ENCODE measurements at regions not wholly inside any gene's neighbourhood (a gene's known extent, or its start where the extent isn't known, plus 50 kb on each side); places are given as distances from the start of the nearest gene placed in this dataset.
"Not testable (repeated sequence)": the region's sequence is repeated elsewhere in the genome, so short reads cannot be mapped to it uniquely, and the experiment has no call there.

DNA sequence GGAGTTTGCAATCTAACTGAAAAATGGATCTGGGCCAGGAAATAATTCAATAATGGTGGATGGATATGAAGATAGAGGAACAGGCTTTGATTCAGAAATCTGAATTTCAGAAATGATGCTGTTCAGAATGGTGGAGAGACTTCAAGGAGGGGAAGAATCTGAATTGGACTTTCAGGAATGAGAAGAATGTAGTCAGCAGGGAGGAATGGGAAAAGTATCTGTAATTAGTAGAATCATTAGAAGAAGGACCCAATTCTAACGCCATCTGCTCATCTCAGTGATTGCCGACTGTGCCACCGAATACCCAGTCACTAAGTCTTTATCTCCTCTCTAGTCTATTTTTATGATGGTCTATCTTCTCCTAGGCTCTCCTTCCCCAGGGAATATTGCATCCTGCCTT is 363.2 kb downstream of the GALC start:
- Histone ChIP-seq H3K27me3 (ENCODE audit: low read depth, low read length) (no peaks in the 10 kb centered on the region), H3K27ac (ENCODE audit: low read length) (no peak overlapping the region), H3K4me1 (ENCODE audit: control insufficient read depth in 1 of 2, insufficient read depth in 2 of 2, low read length in 2 of 2) (peaks cover 5 to 32% of the 10 kb centered on the region in 2 donors), H3K4me3 (ENCODE audit: low read depth in 1 of 2, low read length in 2 of 2) (no peak overlapping the region), H3K36me3 (ENCODE audit: control insufficient read depth in 1 of 2, insufficient read depth in 2 of 2, low read length in 2 of 2) (no peaks in the 10 kb centered on the region), H3K9me3 (ENCODE audit: control insufficient read depth in 1 of 2, low read length in 2 of 2) (no peaks in the 10 kb centered on the region)

DNA sequence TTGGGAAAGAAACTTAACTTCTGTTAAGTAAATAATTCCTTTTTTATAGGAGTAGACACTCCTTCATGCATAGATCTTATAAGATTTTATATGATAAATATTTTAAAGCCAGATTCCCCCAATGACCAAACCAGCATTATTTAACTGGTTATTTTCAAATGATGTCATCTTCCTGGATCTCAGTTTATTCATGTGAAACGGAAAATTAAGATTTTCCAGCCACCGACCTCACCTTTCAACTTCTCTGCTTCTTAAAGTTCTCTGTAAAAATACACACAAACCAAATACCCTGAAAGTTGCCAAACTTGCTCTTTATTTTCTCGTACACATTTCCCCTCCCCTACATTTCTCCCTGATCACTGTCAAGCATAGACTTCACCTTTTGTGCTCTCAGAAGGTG is 364.2 kb downstream of the GALC start:
- Histone ChIP-seq H3K36me3 (ENCODE audit: control insufficient read depth in 1 of 2, insufficient read depth in 2 of 2, low read length in 2 of 2) (no peaks in the 10 kb centered on the region), H3K9me3 (ENCODE audit: control insufficient read depth in 1 of 2, low read length in 2 of 2) (no peaks in the 10 kb centered on the region), H3K4me1 (ENCODE audit: control insufficient read depth in 1 of 2, insufficient read depth in 2 of 2, low read length in 2 of 2) (peaks cover 5 to 32% of the 10 kb centered on the region in 2 donors), H3K27me3 (ENCODE audit: low read depth, low read length) (no peaks in the 10 kb centered on the region), H3K4me3 (ENCODE audit: low read depth in 1 of 2, low read length in 2 of 2) (no peak overlapping the region), H3K27ac (ENCODE audit: low read length) (no peak overlapping the region)

DNA sequence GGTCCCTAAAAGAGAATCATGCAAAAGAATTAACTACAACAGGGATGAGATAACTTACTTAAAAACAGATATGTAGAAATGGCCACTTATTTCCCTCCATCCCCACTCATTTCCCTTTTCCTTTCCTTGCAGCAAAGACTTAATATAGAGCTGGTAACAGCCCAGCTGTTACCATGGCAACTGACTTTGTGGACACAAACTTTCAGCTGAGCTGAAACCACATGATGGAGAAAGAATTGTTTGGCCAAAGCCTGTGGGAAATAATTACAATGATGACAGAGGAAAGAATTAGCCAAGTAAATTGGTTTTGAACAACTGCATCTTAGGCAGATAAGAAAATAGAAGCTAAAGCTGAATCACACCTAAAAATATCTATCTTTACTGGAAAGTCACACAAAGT is 364.9 kb downstream of the GALC start:
- Histone ChIP-seq H3K4me3 (ENCODE audit: low read depth in 1 of 2, low read length in 2 of 2) (no peak overlapping the region), H3K27ac (ENCODE audit: low read length) (no peak overlapping the region), H3K4me1 (ENCODE audit: control insufficient read depth in 1 of 2, insufficient read depth in 2 of 2, low read length in 2 of 2) (peaks cover 5 to 32% of the 10 kb centered on the region in 2 donors), H3K27me3 (ENCODE audit: low read depth, low read length) (no peaks in the 10 kb centered on the region), H3K9me3 (ENCODE audit: control insufficient read depth in 1 of 2, low read length in 2 of 2) (no peaks in the 10 kb centered on the region), H3K36me3 (ENCODE audit: control insufficient read depth in 1 of 2, insufficient read depth in 2 of 2, low read length in 2 of 2) (no peaks in the 10 kb centered on the region)

DNA sequence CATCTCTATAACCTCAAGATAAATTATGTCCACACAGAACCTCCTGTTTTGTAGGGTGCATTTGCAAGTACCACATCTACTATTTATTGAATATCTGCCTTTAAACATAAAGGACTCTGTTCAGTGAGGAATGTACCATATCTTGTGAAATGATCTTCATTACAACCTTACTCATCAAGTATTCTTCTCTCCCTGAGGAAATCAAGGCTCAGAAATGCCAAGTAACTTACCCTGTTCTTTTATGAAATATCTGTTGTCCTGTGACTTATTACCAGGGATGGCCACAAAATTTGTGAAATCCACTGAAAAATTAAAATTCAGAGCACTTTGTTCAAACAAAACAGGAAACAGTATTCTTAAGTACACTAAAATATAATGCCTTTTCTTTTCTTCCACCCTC is 366.7 kb downstream of the GALC start:
- no peaks in the 10 kb centered on the region for H3K36me3 ChIP-seq (ENCODE audit: control insufficient read depth in 1 of 2, insufficient read depth in 2 of 2, low read length in 2 of 2)
- H3K27ac ChIP-seq (ENCODE audit: low read length) = no peak overlapping the region
- no peak overlapping the region for H3K4me3 ChIP-seq (ENCODE audit: low read depth in 1 of 2, low read length in 2 of 2)
- H3K27me3 ChIP-seq (ENCODE audit: low read depth, low read length) = no peaks in the 10 kb centered on the region
- H3K4me1 ChIP-seq (ENCODE audit: control insufficient read depth in 1 of 2, insufficient read depth in 2 of 2, low read length in 2 of 2) = peaks cover 5 to 30% of the 10 kb centered on the region in 2 donors
- H3K9me3 ChIP-seq (ENCODE audit: control insufficient read depth in 1 of 2, low read length in 2 of 2) = peaks cover 0 to 6% of the 10 kb centered on the region in 2 donors

DNA sequence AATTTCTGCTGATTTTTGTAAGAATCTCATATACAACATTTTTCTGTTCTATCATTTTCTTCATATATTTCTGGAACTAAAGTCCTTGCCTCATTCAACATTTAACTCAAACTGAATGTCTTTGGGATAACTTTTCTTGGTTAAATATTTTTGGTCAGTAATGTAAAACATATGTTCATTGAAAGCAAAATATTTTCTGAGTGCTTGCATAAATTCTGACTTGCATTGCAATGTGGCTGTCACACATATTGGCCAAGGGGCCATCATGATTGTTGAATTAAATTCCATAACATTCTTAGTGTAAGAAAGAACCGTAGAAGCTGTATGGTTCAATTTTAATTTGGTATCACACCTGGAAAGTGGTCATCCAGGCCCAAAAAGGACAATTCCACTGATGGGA is 369.4 kb downstream of the GALC start:
- H3K9me3 ChIP-seq (ENCODE audit: control insufficient read depth in 1 of 2, low read length in 2 of 2) = peaks cover 0 to 9% of the 10 kb centered on the region in 2 donors
- H3K27ac ChIP-seq (ENCODE audit: low read length) = no peak overlapping the region
- H3K36me3 ChIP-seq (ENCODE audit: control insufficient read depth in 1 of 2, insufficient read depth in 2 of 2, low read length in 2 of 2) = no peaks in the 10 kb centered on the region

DNA sequence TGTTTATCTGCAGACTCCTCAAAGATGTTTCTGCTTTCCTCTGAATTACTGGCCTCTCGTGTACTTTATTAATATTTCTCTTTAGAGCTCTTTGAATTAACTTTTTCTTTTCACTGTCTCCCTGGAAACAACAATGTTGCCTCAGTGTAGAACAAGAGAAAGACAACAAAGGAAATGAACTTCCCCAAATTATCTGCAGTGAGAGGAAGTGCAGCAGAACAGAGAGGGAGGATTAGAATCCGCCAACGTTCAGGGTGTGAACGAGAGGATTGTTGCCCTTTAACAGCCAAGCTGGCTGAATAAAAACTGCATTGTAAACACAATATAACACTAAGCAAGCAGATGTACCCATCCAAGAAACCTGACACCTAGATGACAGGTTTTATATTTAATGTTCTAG is 375.9 kb downstream of the GALC start:
- no peak overlapping the region for H3K27ac ChIP-seq (ENCODE audit: low read length)
- H3K36me3 ChIP-seq (ENCODE audit: control insufficient read depth in 1 of 2, insufficient read depth in 2 of 2, low read length in 2 of 2) = no peaks in the 10 kb centered on the region
- H3K4me3 ChIP-seq (ENCODE audit: low read depth in 1 of 2, low read length in 2 of 2) = no peak overlapping the region
- no peaks in the 10 kb centered on the region for H3K27me3 ChIP-seq (ENCODE audit: low read depth, low read length)
- H3K9me3 ChIP-seq (ENCODE audit: control insufficient read depth in 1 of 2, low read length in 2 of 2) = peaks cover 0 to 9% of the 10 kb centered on the region in 2 donors
- H3K4me1 ChIP-seq (ENCODE audit: control insufficient read depth in 1 of 2, insufficient read depth in 2 of 2, low read length in 2 of 2) = no peaks in the 10 kb centered on the region

More for the DNA sequence above, 369.4 kb downstream of the GALC start:
- Histone ChIP-seq H3K4me3 (ENCODE audit: low read depth in 1 of 2, low read length in 2 of 2) (no peak overlapping the region), H3K27me3 (ENCODE audit: low read depth, low read length) (no peaks in the 10 kb centered on the region), H3K4me1 (ENCODE audit: control insufficient read depth in 1 of 2, insufficient read depth in 2 of 2, low read length in 2 of 2) (peaks cover 0 to 13% of the 10 kb centered on the region in 2 donors)

DNA sequence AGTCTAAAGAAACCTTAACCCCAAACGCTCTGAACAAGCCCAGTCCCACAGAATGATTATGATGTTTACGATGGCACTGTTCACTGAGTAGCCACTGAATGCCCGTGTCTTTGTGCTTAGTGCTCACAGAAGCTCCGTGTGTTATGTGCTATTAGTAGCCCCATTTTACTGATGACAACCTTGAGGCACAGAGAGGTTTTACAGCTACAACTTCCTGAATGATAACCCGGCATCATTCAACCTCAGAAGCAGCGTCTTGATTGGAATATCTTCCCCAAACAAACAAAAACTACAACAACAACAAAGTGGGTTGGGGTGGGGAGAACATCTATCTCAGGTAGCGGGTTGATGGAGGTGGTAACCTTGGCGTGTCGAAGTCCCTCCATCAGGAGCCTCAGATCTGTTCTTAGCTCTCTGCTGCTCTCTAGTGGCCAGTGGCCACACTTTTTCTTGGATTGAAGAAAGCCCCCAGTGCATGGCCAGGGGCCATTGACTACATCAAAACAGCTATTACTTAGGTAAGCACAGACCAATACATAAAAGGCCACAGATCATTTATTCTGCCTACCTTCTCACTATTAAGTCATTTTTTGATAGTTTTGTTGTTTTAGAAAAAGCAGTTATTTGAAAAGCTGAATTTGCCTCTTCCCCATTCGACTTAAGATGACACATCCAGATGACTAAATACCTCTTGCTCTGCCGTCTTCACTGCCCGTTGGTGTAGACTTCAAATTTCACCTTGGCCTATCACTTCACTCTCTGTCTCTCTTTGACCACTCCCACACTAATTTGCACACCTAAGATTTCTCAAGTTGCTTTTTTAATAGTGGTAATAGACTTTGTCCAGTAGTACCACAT is 376.9 kb downstream of the GALC start:
- Histone ChIP-seq H3K4me3 (ENCODE audit: low read depth in 1 of 2, low read length in 2 of 2) (no peak overlapping the region), H3K27me3 (ENCODE audit: low read depth, low read length) (no peaks in the 10 kb centered on the region), H3K4me1 (ENCODE audit: control insufficient read depth in 1 of 2, insufficient read depth in 2 of 2, low read length in 2 of 2) (no peaks in the 10 kb centered on the region)

DNA sequence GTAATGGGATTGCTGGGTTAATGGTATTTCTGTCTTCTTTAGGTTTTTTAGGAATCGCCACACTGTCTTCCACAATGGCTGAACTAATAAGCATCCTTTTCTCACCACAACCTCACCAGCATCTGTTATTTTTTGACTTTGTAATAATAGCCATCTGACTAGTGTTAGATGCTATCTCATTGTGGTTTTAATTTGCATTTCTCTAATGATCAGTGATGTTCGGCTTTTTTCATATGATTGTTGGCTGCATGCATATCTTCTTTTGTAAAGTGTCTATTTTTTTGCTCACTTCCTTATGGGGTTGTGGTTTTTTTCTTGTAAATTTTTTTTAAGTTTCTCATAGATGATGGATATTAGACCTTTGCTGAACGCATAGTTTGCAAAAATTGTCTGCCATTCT is 377.9 kb downstream of the GALC start:
- H3K36me3 ChIP-seq (ENCODE audit: control insufficient read depth in 1 of 2, insufficient read depth in 2 of 2, low read length in 2 of 2) = no peaks in the 10 kb centered on the region
- no peak overlapping the region for H3K27ac ChIP-seq (ENCODE audit: low read length)
- no peaks in the 10 kb centered on the region for H3K27me3 ChIP-seq (ENCODE audit: low read depth, low read length)
- H3K4me1 ChIP-seq (ENCODE audit: control insufficient read depth in 1 of 2, insufficient read depth in 2 of 2, low read length in 2 of 2) = no peaks in the 10 kb centered on the region
- H3K9me3 ChIP-seq (ENCODE audit: control insufficient read depth in 1 of 2, low read length in 2 of 2) = no peaks in the 10 kb centered on the region
- H3K4me3 ChIP-seq (ENCODE audit: low read depth in 1 of 2, low read length in 2 of 2) = no peak overlapping the region

More for the DNA sequence above, 376.9 kb downstream of the GALC start:
- Histone ChIP-seq H3K27ac (ENCODE audit: low read length) (no peak overlapping the region), H3K9me3 (ENCODE audit: control insufficient read depth in 1 of 2, low read length in 2 of 2) (peaks cover 0 to 1% of the 10 kb centered on the region in 2 donors), H3K36me3 (ENCODE audit: control insufficient read depth in 1 of 2, insufficient read depth in 2 of 2, low read length in 2 of 2) (no peaks in the 10 kb centered on the region)

DNA sequence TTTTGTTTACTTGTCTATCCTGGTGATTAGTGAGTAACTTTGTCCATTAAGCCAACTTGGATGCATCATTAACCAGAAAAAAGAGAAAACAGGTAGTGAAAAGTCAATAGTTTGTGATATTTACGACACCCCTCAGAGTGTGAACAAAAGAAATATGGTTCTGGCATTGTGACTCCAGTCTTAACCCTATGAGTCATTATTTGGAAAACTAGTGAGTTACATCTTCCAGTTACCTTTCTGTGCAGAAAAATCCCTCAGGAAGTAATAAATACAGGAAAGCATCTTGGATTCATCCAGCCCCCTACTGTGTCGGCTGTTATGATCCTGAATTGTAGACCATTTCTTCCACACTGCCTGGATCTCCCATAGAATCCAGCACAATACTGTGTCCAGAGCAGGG is 379.1 kb downstream of the GALC start:
- no peaks in the 10 kb centered on the region for H3K9me3 ChIP-seq (ENCODE audit: control insufficient read depth in 1 of 2, low read length in 2 of 2)
- no peak overlapping the region for H3K4me3 ChIP-seq (ENCODE audit: low read depth in 1 of 2, low read length in 2 of 2)
- no peaks in the 10 kb centered on the region for H3K4me1 ChIP-seq (ENCODE audit: control insufficient read depth in 1 of 2, insufficient read depth in 2 of 2, low read length in 2 of 2)
- no peaks in the 10 kb centered on the region for H3K36me3 ChIP-seq (ENCODE audit: control insufficient read depth in 1 of 2, insufficient read depth in 2 of 2, low read length in 2 of 2)
- no peak overlapping the region for H3K27ac ChIP-seq (ENCODE audit: low read length)
- H3K27me3 ChIP-seq (ENCODE audit: low read depth, low read length) = no peaks in the 10 kb centered on the region

DNA sequence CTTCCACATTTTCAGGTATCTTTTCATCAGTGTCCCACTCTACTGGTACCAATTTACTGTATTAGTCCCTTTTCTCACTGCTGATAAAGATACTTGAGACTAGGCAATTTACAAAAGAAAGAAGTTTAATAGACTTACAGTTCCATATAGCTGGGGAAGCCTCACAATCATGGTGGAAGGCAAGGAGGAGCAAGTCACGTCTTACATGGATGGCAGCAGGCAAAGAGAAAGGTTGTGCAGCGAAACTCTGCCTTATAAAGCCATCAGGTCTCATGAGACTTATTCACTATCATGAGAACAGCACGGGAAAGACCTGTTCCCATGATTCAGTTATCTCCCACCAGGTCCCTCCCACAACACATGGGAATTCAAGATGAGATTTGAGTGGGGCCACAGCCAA is 385.9 kb downstream of the GALC start:
- not testable (repeated sequence) for H3K36me3 ChIP-seq (ENCODE audit: control insufficient read depth in 1 of 2, insufficient read depth in 2 of 2, low read length in 2 of 2); H3K27me3 ChIP-seq (ENCODE audit: low read depth, low read length); H3K27ac ChIP-seq (ENCODE audit: low read length); H3K4me3 ChIP-seq (ENCODE audit: low read depth in 1 of 2, low read length in 2 of 2); H3K4me1 ChIP-seq (ENCODE audit: control insufficient read depth in 1 of 2, insufficient read depth in 2 of 2, low read length in 2 of 2); H3K9me3 ChIP-seq (ENCODE audit: control insufficient read depth in 1 of 2, low read length in 2 of 2)

DNA sequence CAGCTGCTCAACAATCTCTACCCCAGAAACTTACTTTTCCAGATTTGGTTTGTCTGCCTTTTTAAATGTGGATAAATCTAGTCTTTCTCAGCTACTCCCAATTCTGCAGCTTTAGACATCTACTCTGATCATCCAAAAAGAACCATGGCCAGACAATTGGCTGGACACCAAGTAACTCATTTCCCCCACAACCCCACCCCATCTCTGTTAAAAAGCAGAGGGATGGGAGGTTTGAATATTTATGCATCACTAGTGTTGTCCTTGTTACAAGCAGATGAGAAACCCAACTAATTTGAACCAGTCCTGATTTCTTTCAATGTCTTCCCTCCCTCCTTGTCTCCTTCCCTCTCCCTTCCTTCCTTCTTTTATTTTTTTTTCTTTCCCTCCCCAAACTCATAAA is 391.9 kb downstream of the GALC start:
- Histone ChIP-seq H3K36me3 (ENCODE audit: control insufficient read depth in 1 of 2, insufficient read depth in 2 of 2, low read length in 2 of 2) (no peaks in the 10 kb centered on the region), H3K27me3 (ENCODE audit: low read depth, low read length) (no peaks in the 10 kb centered on the region), H3K4me1 (ENCODE audit: control insufficient read depth in 1 of 2, insufficient read depth in 2 of 2, low read length in 2 of 2) (no peaks in the 10 kb centered on the region), H3K27ac (ENCODE audit: low read length) (no peak overlapping the region), H3K9me3 (ENCODE audit: control insufficient read depth in 1 of 2, low read length in 2 of 2) (peaks cover 0 to 8% of the 10 kb centered on the region in 2 donors), H3K4me3 (ENCODE audit: low read depth in 1 of 2, low read length in 2 of 2) (no peak overlapping the region)

DNA sequence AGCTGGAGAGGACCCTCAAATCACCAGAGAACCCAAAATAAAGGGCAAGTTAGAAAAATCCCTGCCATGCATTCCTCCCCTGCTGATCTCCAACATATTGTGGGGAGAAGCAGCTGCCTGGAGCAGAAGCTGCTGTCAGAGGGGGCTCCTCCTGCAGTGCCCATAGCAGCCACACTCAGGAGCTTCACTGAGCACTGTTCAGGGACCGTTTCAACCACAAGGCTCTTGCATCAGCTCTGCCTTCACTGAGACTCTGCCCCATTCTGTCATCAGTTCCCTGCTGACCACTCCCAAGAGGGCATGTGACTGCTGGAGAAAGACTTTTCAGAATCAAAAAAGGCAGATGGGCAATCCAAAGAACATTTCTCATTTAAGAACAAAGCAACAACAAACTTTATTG is 392.7 kb downstream of the GALC start:
- no peaks in the 10 kb centered on the region for H3K4me1 ChIP-seq (ENCODE audit: control insufficient read depth in 1 of 2, insufficient read depth in 2 of 2, low read length in 2 of 2)
- H3K27ac ChIP-seq (ENCODE audit: low read length) = no peak overlapping the region
- H3K9me3 ChIP-seq (ENCODE audit: control insufficient read depth in 1 of 2, low read length in 2 of 2) = no peaks in the 10 kb centered on the region
- H3K4me3 ChIP-seq (ENCODE audit: low read depth in 1 of 2, low read length in 2 of 2) = no peak overlapping the region
- H3K27me3 ChIP-seq (ENCODE audit: low read depth, low read length) = no peaks in the 10 kb centered on the region
- H3K36me3 ChIP-seq (ENCODE audit: control insufficient read depth in 1 of 2, insufficient read depth in 2 of 2, low read length in 2 of 2) = no peaks in the 10 kb centered on the region

Measured in muscle layer of duodenum (tissue), 2 donors.